Glutamatergic neuron (in vitro differentiated cells): ENCODE measurements at regions not wholly inside any gene's neighbourhood (a gene's known extent, or its start where the extent isn't known, plus 50 kb on each side); places are given as distances from the start of the nearest gene placed in this dataset.

Source experiments
- DNase-seq: peaks from one replicate; pipeline ENCODE4 v3.0.0; 2022
- H3K27ac Mint-ChIP-seq: one replicate; pipeline ENCODE4 v1.8.0; 2020; ENCODE audit warnings: mild to moderate bottlenecking, mixed read lengths, inconsistent platforms; ENCODE audit not compliant: unreplicated experiment
- H3K27me3 Mint-ChIP-seq: one replicate; pipeline ENCODE4 v1.8.0; 2020; ENCODE audit warnings: mild to moderate bottlenecking, moderate library complexity, mixed read lengths, inconsistent platforms; ENCODE audit not compliant: unreplicated experiment
- H3K36me3 Mint-ChIP-seq: one replicate; pipeline ENCODE4 v1.8.0; 2020; ENCODE audit warnings: mild to moderate bottlenecking, mixed read lengths, inconsistent platforms; ENCODE audit not compliant: unreplicated experiment
- H3K4me1 Mint-ChIP-seq: one replicate; pipeline ENCODE4 v1.8.0; 2020; ENCODE audit warnings: mild to moderate bottlenecking, low read depth, mixed read lengths, inconsistent platforms; ENCODE audit not compliant: unreplicated experiment
- H3K4me3 Mint-ChIP-seq: one replicate; pipeline ENCODE4 v1.8.0; 2020; ENCODE audit warnings: mild to moderate bottlenecking, mixed read lengths, inconsistent platforms; ENCODE audit not compliant: unreplicated experiment
- H3K9me3 Mint-ChIP-seq: one replicate; pipeline ENCODE4 v1.8.0; 2020; ENCODE audit warnings: mild to moderate bottlenecking, moderate library complexity, mixed read lengths, inconsistent platforms; ENCODE audit not compliant: unreplicated experiment
- TF ChIP-seq, protein P1 (sequence below): fragments of 200-600 bp; sonication (generic); IDR thresholded peaks from one replicate; pipeline ENCODE4 v1.5.0; 2021; ENCODE audit not compliant: partially characterized antibody, unreplicated experiment

DNA sequence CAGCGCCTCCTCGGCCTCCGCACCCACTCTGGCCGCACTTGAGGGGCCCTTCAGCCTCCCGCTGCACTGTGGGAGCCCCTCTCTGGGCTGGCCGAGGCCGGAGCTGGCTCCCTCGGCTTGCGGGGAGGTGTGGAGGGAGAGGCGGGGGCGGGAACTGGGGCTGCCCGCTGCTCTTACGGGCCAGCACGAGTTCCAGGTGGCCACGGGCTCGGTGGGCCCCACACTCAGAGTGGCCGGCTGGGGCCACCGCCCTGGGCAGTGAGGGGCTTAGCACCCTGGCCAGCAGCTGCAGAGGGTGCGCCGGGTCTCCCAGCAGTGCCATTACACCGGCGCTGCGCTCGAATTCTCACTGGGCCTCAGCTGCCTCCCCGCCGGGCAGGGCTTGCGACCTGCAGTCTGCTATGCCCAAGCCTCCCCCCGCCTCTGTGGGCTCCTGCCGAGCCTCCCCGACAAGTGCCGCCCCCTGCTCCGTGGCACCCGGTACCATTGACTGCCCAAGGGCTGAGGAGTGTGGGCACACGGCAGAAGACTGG is 167.1 kb upstream of the PLSCR5 start:
- H3K27me3 Mint-ChIP-seq, result no peaks in the 10 kb centered on the region
- H3K36me3 Mint-ChIP-seq, result peaks cover 20% of the 10 kb centered on the region
- H3K9me3 Mint-ChIP-seq, result no peaks in the 10 kb centered on the region
- no peak overlapping the region for H3K4me3 Mint-ChIP-seq
- DNase-seq, result no peak
- TF ChIP-seq, protein P1, sequence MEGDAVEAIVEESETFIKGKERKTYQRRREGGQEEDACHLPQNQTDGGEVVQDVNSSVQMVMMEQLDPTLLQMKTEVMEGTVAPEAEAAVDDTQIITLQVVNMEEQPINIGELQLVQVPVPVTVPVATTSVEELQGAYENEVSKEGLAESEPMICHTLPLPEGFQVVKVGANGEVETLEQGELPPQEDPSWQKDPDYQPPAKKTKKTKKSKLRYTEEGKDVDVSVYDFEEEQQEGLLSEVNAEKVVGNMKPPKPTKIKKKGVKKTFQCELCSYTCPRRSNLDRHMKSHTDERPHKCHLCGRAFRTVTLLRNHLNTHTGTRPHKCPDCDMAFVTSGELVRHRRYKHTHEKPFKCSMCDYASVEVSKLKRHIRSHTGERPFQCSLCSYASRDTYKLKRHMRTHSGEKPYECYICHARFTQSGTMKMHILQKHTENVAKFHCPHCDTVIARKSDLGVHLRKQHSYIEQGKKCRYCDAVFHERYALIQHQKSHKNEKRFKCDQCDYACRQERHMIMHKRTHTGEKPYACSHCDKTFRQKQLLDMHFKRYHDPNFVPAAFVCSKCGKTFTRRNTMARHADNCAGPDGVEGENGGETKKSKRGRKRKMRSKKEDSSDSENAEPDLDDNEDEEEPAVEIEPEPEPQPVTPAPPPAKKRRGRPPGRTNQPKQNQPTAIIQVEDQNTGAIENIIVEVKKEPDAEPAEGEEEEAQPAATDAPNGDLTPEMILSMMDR, result no peak
- peaks cover 3% of the 10 kb centered on the region for H3K4me1 Mint-ChIP-seq
- H3K27ac Mint-ChIP-seq, result no peak overlapping the region

DNA sequence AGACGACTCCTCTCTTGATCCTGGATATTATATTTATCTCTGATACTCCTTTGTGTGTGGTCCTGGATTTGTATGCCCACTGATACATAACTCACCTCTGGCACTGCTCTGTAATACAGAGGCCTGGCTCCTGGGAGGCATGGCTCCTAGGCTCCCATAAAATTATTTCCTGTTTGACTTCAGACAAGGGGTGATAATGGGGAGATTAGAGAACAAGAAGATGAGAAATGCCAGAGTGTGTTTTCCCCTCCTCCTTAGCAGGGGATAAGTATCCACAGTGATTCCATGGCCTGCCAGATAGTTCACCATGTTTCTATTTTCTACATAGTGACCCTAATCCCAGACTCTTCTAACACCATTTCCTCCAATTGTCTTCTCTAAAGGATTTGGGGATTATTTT is 165.7 kb upstream of the PLSCR5 start:
- H3K4me1 Mint-ChIP-seq, result peaks cover 3% of the 10 kb centered on the region
- H3K27ac Mint-ChIP-seq, result no peak overlapping the region
- H3K36me3 Mint-ChIP-seq, result peaks cover 20% of the 10 kb centered on the region
- no peak for DNase-seq
- H3K9me3 Mint-ChIP-seq, result no peaks in the 10 kb centered on the region
- H3K4me3 Mint-ChIP-seq, result no peak overlapping the region
- no peaks in the 10 kb centered on the region for H3K27me3 Mint-ChIP-seq
- TF ChIP-seq, protein P1, result no peak

DNA sequence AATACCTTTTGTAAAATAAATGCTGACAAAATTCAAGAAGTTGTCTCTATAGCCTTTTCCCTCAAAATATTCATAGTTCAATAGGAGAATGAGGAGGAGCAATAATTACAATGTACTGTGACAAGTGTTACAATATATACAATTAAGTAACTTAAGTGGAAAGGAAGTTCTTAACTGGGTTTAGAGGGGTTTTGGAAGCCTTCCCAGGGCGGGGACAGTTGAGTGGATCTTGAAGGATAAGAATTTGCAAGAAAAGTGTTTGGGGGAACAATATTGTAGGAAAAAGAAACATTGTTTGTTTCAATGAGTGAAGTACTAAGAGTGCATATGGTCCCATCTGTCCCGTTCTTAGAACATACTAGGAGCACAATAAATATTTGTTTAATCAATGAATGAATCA is 165.2 kb upstream of the PLSCR5 start:
- Mint-ChIP-seq H3K9me3 (no peaks in the 10 kb centered on the region), H3K36me3 (peaks cover 20% of the 10 kb centered on the region), H3K27me3 (no peaks in the 10 kb centered on the region), H3K27ac (no peak overlapping the region), H3K4me3 (no peak overlapping the region), H3K4me1 (peaks cover 3% of the 10 kb centered on the region)
- DNase-seq, result no peak
- TF ChIP-seq, protein P1, result no peak

DNA sequence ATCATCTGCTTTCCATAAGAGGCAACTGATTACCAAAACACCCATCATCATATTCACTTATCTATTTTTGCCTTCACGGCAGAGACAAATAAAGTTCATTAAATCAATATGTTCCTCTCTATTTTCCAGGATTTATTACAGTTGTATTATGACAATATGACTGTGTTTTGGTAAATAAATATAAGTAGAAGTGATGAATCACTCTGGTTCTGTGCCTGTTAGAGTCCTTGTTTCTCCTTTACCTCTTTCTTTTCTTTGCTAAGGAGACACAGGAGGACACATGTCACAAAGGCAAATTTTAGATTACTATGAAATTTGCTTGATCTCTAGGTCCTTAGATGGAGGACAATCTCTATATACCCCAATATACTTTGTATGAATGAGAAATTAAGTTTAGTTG is 152.6 kb upstream of the PLSCR5 start:
- no peaks in the 10 kb centered on the region for H3K36me3 Mint-ChIP-seq
- no peak overlapping the region for H3K4me3 Mint-ChIP-seq
- no peaks in the 10 kb centered on the region for H3K27me3 Mint-ChIP-seq
- TF ChIP-seq, protein P1, result no peak
- no peaks in the 10 kb centered on the region for H3K4me1 Mint-ChIP-seq
- H3K9me3 Mint-ChIP-seq, result no peaks in the 10 kb centered on the region
- no peak overlapping the region for H3K27ac Mint-ChIP-seq
- no peak for DNase-seq

DNA sequence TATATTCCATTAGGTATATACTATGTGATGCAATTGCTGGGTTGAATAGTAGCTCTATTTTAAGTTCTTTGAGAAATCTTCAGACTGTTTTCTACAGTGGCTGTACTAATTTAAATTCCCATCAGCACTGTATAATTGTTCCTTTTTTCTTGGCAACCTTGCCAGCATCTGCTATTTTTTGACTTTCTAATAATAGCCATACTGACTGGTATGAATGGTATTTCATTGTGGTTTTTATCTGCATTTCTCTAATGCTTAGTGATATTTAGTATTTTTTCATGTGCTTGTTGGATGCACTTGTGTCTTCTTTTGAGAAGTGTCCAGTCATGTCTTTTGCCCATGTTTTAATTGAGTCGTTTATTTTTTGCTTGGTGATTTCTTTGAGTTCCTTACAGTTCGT is 145.1 kb upstream of the PLSCR5 start:
- no peaks in the 10 kb centered on the region for H3K9me3 Mint-ChIP-seq
- no peaks in the 10 kb centered on the region for H3K36me3 Mint-ChIP-seq
- H3K27me3 Mint-ChIP-seq, result no peaks in the 10 kb centered on the region
- no peaks in the 10 kb centered on the region for H3K4me1 Mint-ChIP-seq
- no peak overlapping the region for H3K4me3 Mint-ChIP-seq
- TF ChIP-seq, protein P1, result no peak
- DNase-seq, result no peak
- H3K27ac Mint-ChIP-seq, result no peak overlapping the region
